Peyer's patch (tissue), 4 donors: ENCODE measurements at regions not wholly inside any gene's neighbourhood (a gene's known extent, or its start where the extent isn't known, plus 50 kb on each side); places are given as distances from the start of the nearest gene placed in this dataset.

ENCODE experiments used
- DNase-seq, 3 donors: peaks; one replicate each; pipeline ENCODE4 v3.0.0-alpha.2; 2017 to 2019
- H3K27ac ChIP-seq, 4 donors: fragments of 200-600 bp; sonication (generic); one replicate each; pipeline ENCODE4 v1.5.1; 2016 to 2019
- H3K27me3 ChIP-seq, 2 donors: fragments of 200-600 bp; sonication (generic); one replicate each; pipeline ENCODE4 v1.5.1; 2019
- H3K36me3 ChIP-seq, 3 donors: fragments of 200-600 bp; sonication (generic); one replicate each; pipeline ENCODE4 v1.5.1; 2016 to 2019
- H3K4me1 ChIP-seq, 4 donors: fragments of 200-600 bp; sonication (generic); one replicate each; pipeline ENCODE4 v1.5.1; 2016 to 2019
- H3K4me3 ChIP-seq, 4 donors: fragments of 200-600 bp; sonication (generic); 1 replicate in 3 of 4; 2 replicates in 1 of 4; pipeline ENCODE4 v1.5.1; 2016 to 2019; ENCODE audit warnings: mild to moderate bottlenecking in 1 of 4
- H3K9me3 ChIP-seq, 4 donors: fragments of 200-600 bp; sonication (generic); one replicate each; pipeline ENCODE4 v1.5.1; 2016 to 2019; ENCODE audit warnings: mild to moderate bottlenecking in 1 of 4
- POLR2A ChIP-seq, 2 donors: fragments of 450-650 bp; IDR thresholded peaks; one replicate each; pipeline ENCODE4 v1.5.1; 2017; ENCODE audit warnings: antibody characterized with exemption in 2 of 2, mild to moderate bottlenecking in 2 of 2, moderate library complexity in 2 of 2
- TF ChIP-seq, protein P1 (sequence below), 6 experiments: fragments of 450-650 bp in 4 of 6; fragments of 200-600 bp in 2 of 6; sonication (generic) in 1 of 6; IDR thresholded peaks; one replicate each; pipeline ENCODE4 v1.5.1; 2017 to 2019; ENCODE audit warnings: antibody characterized with exemption in 6 of 6, mild to moderate bottlenecking in 3 of 6, moderate library complexity in 1 of 6

DNA sequence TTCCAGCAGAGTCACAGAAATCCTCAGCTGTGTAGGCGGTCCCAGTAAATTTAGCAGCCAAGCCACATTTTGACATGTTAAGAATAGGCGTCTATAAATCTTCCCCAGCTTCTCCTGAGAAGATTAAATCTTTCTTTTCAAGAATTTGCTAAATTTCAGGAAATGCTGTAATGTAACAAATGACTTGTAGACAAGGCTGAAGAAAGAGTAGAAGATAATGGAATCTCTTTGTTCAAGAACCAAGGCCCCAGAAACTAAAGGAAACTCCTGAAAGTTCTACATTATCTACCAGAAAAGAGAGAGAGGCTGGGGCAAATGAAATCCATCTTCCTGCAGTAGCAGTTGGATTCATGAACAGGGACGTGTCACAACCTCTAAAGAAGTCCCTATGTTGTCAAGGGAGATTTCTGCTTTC is 760.3 kb downstream of the NOVA1 start:
- Histone ChIP-seq H3K36me3 (no peaks in the 10 kb centered on the region), H3K9me3 (no peaks in the 10 kb centered on the region), H3K4me1 (no peaks in the 10 kb centered on the region), H3K4me3 (no peak overlapping the region), H3K27me3 (no peaks in the 10 kb centered on the region), H3K27ac (no peak overlapping the region)
- TF ChIP-seq POLR2A (IDR thresholded peaks at IDR 0.05), result no peak
- TF ChIP-seq, protein P1, sequence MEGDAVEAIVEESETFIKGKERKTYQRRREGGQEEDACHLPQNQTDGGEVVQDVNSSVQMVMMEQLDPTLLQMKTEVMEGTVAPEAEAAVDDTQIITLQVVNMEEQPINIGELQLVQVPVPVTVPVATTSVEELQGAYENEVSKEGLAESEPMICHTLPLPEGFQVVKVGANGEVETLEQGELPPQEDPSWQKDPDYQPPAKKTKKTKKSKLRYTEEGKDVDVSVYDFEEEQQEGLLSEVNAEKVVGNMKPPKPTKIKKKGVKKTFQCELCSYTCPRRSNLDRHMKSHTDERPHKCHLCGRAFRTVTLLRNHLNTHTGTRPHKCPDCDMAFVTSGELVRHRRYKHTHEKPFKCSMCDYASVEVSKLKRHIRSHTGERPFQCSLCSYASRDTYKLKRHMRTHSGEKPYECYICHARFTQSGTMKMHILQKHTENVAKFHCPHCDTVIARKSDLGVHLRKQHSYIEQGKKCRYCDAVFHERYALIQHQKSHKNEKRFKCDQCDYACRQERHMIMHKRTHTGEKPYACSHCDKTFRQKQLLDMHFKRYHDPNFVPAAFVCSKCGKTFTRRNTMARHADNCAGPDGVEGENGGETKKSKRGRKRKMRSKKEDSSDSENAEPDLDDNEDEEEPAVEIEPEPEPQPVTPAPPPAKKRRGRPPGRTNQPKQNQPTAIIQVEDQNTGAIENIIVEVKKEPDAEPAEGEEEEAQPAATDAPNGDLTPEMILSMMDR (IDR thresholded peaks at IDR 0.05), result no peak
- no peak for DNase-seq

DNA sequence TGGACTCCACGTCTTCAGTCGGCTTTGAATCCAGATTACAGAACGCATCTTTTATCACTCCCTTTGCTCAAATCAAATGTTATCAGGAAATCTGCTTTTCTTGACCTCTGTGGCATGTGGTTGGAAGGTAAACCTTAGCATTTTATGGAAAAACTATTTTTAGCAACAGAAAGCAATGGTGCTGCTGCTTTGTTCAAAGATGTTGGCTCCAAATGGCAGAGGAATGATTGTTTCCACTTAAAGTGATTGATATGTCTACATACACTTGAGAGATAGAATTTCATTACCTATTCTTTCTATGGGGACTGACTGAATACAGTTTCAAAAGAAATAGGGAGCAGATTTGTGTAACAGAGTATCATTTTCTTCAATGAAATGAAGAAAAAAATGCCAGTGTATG is 761.2 kb downstream of the NOVA1 start:
- no peak for DNase-seq
- H3K36me3 ChIP-seq, result no peaks in the 10 kb centered on the region
- no peak overlapping the region for H3K4me3 ChIP-seq
- no peak for TF ChIP-seq POLR2A (IDR thresholded peaks at IDR 0.05)
- TF ChIP-seq, protein P1 (IDR thresholded peaks at IDR 0.05), result no peak
- no peaks in the 10 kb centered on the region for H3K4me1 ChIP-seq
- H3K27me3 ChIP-seq, result no peaks in the 10 kb centered on the region
- H3K9me3 ChIP-seq, result no peaks in the 10 kb centered on the region
- no peak overlapping the region for H3K27ac ChIP-seq

DNA sequence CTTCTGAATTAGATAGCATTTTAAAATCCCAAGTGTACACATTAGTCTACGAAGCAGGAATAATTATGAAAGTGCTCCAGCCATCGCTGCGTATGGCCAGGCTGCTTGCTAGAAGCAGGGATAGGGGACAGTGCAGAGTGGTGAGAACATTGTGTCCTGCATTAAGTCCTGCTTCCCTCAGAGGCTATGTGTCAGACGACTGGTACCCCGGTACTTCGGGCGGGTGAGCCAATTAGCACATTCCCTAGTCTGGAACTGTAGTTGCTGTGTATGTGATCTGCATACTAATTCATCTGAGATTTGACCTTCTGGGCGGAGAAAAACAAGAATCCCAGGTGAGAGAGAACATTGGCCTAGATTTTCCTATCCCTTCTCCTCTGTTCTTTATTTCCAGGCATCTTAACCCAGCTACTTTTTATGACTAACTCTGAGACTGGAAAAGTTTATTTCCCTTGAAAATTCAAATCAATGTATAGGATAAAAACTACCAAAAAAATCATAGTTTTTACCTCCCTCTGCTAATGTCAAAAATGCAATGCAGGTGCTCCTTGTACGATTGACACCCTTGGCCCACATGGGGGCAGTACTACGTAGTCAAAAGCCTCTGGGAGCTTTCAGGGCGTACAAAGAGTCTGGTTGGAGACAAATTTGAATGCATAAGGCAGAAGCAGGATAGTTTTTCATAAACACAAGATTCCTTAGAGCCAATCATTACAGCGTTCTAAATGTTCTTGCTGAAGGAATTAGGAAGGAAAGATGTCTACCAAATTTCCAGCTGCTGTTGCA is 764.3 kb downstream of the NOVA1 start:
- Histone ChIP-seq H3K9me3 (no peaks in the 10 kb centered on the region), H3K4me1 (no peaks in the 10 kb centered on the region), H3K36me3 (no peaks in the 10 kb centered on the region), H3K27me3 (no peaks in the 10 kb centered on the region), H3K27ac (no peak overlapping the region), H3K4me3 (no peak overlapping the region)
- TF ChIP-seq, protein P1 (IDR thresholded peaks at IDR 0.05), result peak in 3 of 6 experiments; percentile 16 to 23 (median 20)
- TF ChIP-seq POLR2A (IDR thresholded peaks at IDR 0.05), result no peak
- DNase-seq, result no peak

DNA sequence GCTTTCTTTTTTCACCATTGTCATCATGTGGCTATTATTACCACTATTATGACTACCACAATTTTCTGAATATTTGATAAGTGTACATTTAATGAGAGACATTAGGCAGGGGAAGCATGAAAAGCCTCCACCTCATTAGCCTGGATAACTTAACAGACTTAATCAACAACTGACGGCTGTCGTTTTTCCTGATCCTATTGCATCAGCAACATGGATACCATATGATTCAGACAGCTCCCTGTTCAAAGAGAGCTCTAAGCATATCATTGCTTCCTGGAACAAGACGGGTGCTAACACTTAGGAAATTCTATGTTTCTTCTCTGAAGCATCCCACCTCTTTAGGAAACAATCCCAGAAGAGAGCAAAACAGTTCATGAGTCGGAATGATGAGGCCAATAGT is 765.2 kb downstream of the NOVA1 start:
- no peak for DNase-seq
- no peak overlapping the region for H3K27ac ChIP-seq
- H3K27me3 ChIP-seq, result no peaks in the 10 kb centered on the region
- no peaks in the 10 kb centered on the region for H3K9me3 ChIP-seq
- no peaks in the 10 kb centered on the region for H3K36me3 ChIP-seq
- TF ChIP-seq POLR2A (IDR thresholded peaks at IDR 0.05), result no peak
- TF ChIP-seq, protein P1 (IDR thresholded peaks at IDR 0.05), result no peak
- H3K4me1 ChIP-seq, result no peaks in the 10 kb centered on the region
- no peak overlapping the region for H3K4me3 ChIP-seq

DNA sequence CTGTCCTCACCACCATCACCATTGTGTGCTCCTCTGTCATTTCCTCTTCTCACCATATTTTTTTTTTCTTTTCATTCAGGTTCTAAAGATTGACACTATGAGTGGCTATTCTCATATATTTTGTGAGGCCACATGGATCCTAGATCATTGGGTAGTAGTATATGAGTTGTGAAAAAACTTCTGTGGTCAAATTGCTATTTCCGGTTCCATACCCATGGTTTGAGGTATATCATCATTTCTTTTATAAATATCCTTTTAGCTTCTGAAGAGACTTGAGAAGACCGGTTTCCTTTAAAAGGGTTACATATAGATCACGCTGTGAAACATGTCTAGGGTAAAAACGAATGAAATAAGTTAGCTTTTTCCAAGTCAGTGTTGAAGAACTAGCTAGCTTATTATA is 769.3 kb downstream of the NOVA1 start:
- Histone ChIP-seq H3K9me3 (no peaks in the 10 kb centered on the region), H3K27ac (no peak overlapping the region), H3K4me1 (no peaks in the 10 kb centered on the region), H3K27me3 (no peaks in the 10 kb centered on the region), H3K4me3 (no peak overlapping the region), H3K36me3 (no peaks in the 10 kb centered on the region)
- DNase-seq, result no peak
- TF ChIP-seq POLR2A (IDR thresholded peaks at IDR 0.05), result no peak
- TF ChIP-seq, protein P1 (IDR thresholded peaks at IDR 0.05), result no peak
